Left ventricle myocardium inferior (tissue), 1 donor: ENCODE measurements at regions not wholly inside any gene's neighbourhood (a gene's known extent, or its start where the extent isn't known, plus 50 kb on each side); places are given as distances from the start of the nearest gene placed in this dataset.

ENCODE experiments used
- DNase-seq: peaks from one replicate; pipeline ENCODE4 v3.0.0-alpha.2; 2020
- H3K27ac ChIP-seq: fragments of 200-600 bp; replicated peaks from 2 replicates; pipeline ENCODE4 v1.8.0; 2021
- H3K27me3 ChIP-seq: fragments of 200-600 bp; 2 replicates; pipeline ENCODE4 v1.8.0; 2021; ENCODE audit warnings: low read depth
- H3K36me3 ChIP-seq: fragments of 200-600 bp; 2 replicates; pipeline ENCODE4 v1.8.0; 2021
- H3K4me1 ChIP-seq: fragments of 200-600 bp; 2 replicates; pipeline ENCODE4 v1.8.0; 2021
- H3K4me3 ChIP-seq: fragments of 200-600 bp; 2 replicates; pipeline ENCODE4 v1.8.0; 2021; ENCODE audit warnings: mild to moderate bottlenecking, moderate library complexity
- H3K9me3 ChIP-seq: fragments of 200-600 bp; replicated peaks from 2 replicates; pipeline ENCODE4 v1.8.0; 2021
- CTCF ChIP-seq: fragments of 200-600 bp; IDR thresholded peaks from 2 replicates; pipeline ENCODE4 v1.8.0; 2021; ENCODE audit warnings: antibody characterized with exemption, mild to moderate bottlenecking, borderline replicate concordance
- intact Hi-C: fragments of 100-400 bp; cut with micrococcal nuclease; formaldehyde crosslinking; loops from one replicate; pipeline ENCODE4 v1.11.0; 2022
- donor health status: DM: no; HTN: yes; CAD: no; lungs with severe emphysema.

DNA sequence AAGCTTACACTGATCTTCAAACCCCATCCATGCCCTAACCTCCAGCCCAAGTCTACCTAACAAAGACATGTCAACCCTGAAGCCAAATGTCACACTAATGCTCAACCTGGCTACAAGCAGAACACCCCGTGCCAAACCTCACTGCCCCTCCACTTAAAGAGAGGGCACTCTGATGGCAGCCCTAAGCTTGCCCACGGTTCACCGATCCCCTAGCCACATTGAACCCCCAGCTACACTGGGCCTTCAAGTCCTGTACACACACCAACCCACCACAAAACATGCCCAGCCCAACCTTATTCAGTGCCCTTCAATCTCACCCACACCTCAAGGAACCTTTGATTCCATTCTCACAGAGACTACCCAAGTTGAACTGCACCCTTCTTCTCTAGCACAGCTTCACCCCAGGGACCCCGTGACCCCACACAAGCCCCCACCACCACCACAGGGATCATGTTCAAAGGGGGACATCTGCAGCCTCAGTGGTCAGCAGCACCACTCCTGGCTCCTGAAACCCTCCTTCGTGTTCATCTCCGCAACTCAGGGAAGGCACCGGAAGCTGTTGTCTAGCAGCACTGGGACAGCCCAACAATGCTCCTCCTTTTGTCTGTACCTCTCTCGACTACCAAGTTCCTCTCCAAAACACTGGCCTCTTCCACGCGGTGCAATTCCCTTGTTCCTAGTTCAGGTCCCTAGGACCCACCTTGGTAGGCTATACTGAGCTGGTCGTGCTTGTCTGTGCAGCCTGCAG lies 218.8 kb downstream of the CYP26B1 start:
- DNase-seq, result no peak
- no peaks in the 10 kb centered on the region for H3K4me1 ChIP-seq
- intact Hi-C loops, result no loop called here
- H3K4me3 ChIP-seq, result no peak overlapping the region
- H3K27ac ChIP-seq, result no peak overlapping the region
- H3K36me3 ChIP-seq, result no peaks in the 10 kb centered on the region
- no peak for TF ChIP-seq CTCF
- peaks cover 12% of the 10 kb centered on the region for H3K27me3 ChIP-seq
- no peaks in the 10 kb centered on the region for H3K9me3 ChIP-seq

DNA sequence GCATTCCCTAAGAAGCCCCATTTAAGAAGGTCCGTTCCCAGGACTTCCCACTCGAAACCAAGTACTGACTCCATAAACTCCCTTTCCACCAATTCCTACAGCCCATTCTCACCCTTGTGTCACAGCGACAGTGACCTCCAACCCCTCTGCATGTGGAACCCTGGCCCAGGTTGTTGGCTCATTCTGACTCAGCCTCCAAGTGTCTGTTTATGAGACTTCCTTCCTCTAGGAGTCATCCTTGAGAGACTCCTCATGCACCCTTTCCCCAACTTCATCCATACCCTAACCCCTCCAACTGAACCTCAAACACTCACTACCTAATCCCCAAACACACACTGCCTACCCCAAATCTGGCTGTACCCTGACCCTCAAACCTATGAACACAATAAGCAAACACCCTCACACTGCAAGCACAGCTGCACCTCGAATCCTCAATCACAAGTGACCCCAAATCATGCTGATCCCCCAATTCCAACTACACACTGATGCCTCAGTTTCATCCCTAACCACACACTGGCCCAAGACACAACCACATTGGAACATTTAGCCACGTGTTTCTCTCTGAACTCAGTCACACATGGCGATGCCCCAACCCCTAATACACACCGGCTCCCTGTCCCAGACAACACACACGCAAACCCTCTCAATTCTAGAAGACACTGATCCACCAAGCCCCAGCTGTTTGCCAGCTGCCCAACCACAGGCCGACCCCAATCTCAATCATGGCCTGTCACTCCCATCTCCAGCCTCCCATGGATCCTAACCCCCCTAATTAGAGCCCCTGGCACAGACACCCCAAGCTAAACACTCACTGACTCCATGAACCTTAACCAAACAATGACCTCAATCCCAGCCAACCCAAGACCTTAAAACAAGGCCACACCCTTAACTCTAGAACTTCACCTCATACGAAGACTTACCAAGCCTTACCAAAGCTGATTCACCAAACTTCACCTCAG lies 219.6 kb downstream of the CYP26B1 start:
- no peak for DNase-seq
- Histone ChIP-seq H3K9me3 (no peaks in the 10 kb centered on the region), H3K27ac (no peak overlapping the region), H3K4me3 (no peak overlapping the region), H3K36me3 (no peaks in the 10 kb centered on the region), H3K4me1 (no peaks in the 10 kb centered on the region), H3K27me3 (peaks cover 5% of the 10 kb centered on the region)
- intact Hi-C loops, result no loop called here
- TF ChIP-seq CTCF, result no peak

- Histone ChIP-seq H3K27ac (no peak overlapping the region), H3K4me3 (no peak overlapping the region), H3K4me1 (no peaks in the 10 kb centered on the region), H3K9me3 (no peaks in the 10 kb centered on the region), H3K36me3 (no peaks in the 10 kb centered on the region), H3K27me3 (no peaks in the 10 kb centered on the region)
- DNase-seq, result no peak
- TF ChIP-seq CTCF, result no peak
- intact Hi-C loops, result no loop called here
Measured at GRCh38 chr2:71926876-71927756, 220.5 kb downstream of the CYP26B1 start.

- no peak overlapping the region for H3K27ac ChIP-seq
- no peaks in the 10 kb centered on the region for H3K27me3 ChIP-seq
- H3K4me1 ChIP-seq, result no peaks in the 10 kb centered on the region
- DNase-seq, result no peak
- no peaks in the 10 kb centered on the region for H3K36me3 ChIP-seq
- no peak overlapping the region for H3K4me3 ChIP-seq
- no peaks in the 10 kb centered on the region for H3K9me3 ChIP-seq
- intact Hi-C loops, result no loop called here
- no peak for TF ChIP-seq CTCF
Measured at GRCh38 chr2:71926089-71926447, 221.6 kb downstream of the CYP26B1 start.
